Loucy (cell line): ENCODE measurements at regions not wholly inside any gene's neighbourhood (a gene's known extent, or its start where the extent isn't known, plus 50 kb on each side); places are given as distances from the start of the nearest gene placed in this dataset.

Experiments
- H2AFZ ChIP-seq: fragments of 200-600 bp; sonication (generic); 2 replicates; pipeline ENCODE4 v1.6.0; 2016; ENCODE audit warnings: antibody characterized with exemption, mild to moderate bottlenecking, low read length, moderate library complexity
- H3F3A ChIP-seq: fragments of 200-600 bp; 2 replicates; pipeline ENCODE4 v1.6.0; 2016; ENCODE audit warnings: antibody characterized with exemption, low read depth, mild to moderate bottlenecking
- H3K27me3 ChIP-seq: fragments of 200-600 bp; sonication (generic); 2 replicates; pipeline ENCODE4 v1.6.1; 2014; ENCODE audit warnings: low read length, mild to moderate bottlenecking; ENCODE audit not compliant: insufficient read depth, poor library complexity, severe bottlenecking
- H3K36me3 ChIP-seq: fragments of 200-600 bp; sonication (generic); 2 replicates; pipeline ENCODE4 v1.6.1; 2016; ENCODE audit warnings: low read length; ENCODE audit not compliant: insufficient read depth
- H3K4me1 ChIP-seq: fragments of 200-600 bp; sonication (generic); 2 replicates; pipeline ENCODE4 v1.5.1; 2014; ENCODE audit warnings: low read length, mild to moderate bottlenecking; ENCODE audit not compliant: insufficient read depth, poor library complexity, severe bottlenecking
- H3K4me2 ChIP-seq: fragments of 200-600 bp; sonication (generic); 2 replicates; pipeline ENCODE4 v1.6.0; 2014; ENCODE audit warnings: antibody characterized with exemption, low read length, low read depth, mild to moderate bottlenecking; ENCODE audit not compliant: poor library complexity, severe bottlenecking
- H3K4me3 ChIP-seq: fragments of 200-600 bp; sonication (generic); 2 replicates; pipeline ENCODE4 v1.5.1; 2014; ENCODE audit warnings: low read length, mild to moderate bottlenecking, mixed read lengths; ENCODE audit not compliant: poor library complexity, severe bottlenecking
- H3K79me2 ChIP-seq: fragments of 200-600 bp; sonication (generic); 2 replicates; pipeline ENCODE4 v1.6.1; 2014; ENCODE audit warnings: low read length; ENCODE audit not compliant: insufficient read depth
- H3K9ac ChIP-seq: fragments of 200-600 bp; sonication (generic); 2 replicates; pipeline ENCODE4 v1.6.0; 2014; ENCODE audit warnings: mild to moderate bottlenecking, low read depth, low read length, moderate library complexity; ENCODE audit not compliant: poor library complexity, severe bottlenecking
- H3K9me2 ChIP-seq: fragments of 200-600 bp; sonication (generic); replicated peaks from 2 replicates; pipeline ENCODE4 v1.6.1; 2016; ENCODE audit warnings: low read depth, low read length, mixed read lengths
- H3K9me3 ChIP-seq: fragments of 200-600 bp; sonication (generic); 2 replicates; pipeline ENCODE4 v1.6.1; 2014; ENCODE audit warnings: mild to moderate bottlenecking, antibody characterized with exemption, low read length, low read depth; ENCODE audit not compliant: insufficient read depth
- H4K20me1 ChIP-seq: fragments of 200-600 bp; sonication (generic); 2 replicates; pipeline ENCODE4 v1.6.0; 2014; ENCODE audit warnings: antibody characterized with exemption, low read length, mild to moderate bottlenecking; ENCODE audit not compliant: insufficient read depth, poor library complexity, severe bottlenecking
- EZH2phosphoT487 ChIP-seq: fragments of 200-600 bp; IDR thresholded peaks from 2 replicates; pipeline ENCODE4 v1.6.1; 2018; ENCODE audit warnings: antibody characterized with exemption, mild to moderate bottlenecking, moderate library complexity, borderline replicate concordance
- TF ChIP-seq, protein P1 (sequence below): fragments of 200-600 bp; sonication (generic); conservative IDR thresholded peaks from 2 replicates; pipeline ENCODE4 v1.5.1; 2014; ENCODE audit warnings: mild to moderate bottlenecking, antibody characterized with exemption, low read length

DNA sequence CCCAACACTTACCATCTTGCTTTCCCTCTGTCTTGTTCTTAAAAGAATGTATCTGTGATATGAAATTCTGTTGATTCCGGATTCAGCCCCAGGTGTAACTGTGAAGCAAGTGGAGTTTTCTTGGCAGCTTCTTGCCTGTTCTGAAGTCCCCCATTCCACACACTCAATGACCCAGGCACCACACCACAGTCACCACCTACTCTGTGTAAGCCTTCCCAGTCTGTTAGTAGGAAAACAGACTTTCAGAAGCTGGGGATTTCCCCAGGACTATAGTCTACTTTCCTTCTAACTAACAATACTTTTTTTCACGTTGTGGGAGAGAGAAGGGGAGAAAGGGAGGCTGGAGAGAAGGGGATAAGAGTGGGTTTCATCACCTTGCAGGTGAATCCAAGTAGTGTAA lies 299.1 kb upstream of the PROX1 start:
- Histone ChIP-seq H3F3A (no peaks in the 10 kb centered on the region), H3K36me3 (no peaks in the 10 kb centered on the region), H3K4me2 (no peak overlapping the region), H4K20me1 (no peaks in the 10 kb centered on the region), H3K9me2 (no peaks in the 10 kb centered on the region), H3K27me3 (no peaks in the 10 kb centered on the region), H3K9me3 (no peaks in the 10 kb centered on the region), H3K4me1 (no peaks in the 10 kb centered on the region), H3K9ac (no peak overlapping the region), H3K79me2 (no peaks in the 10 kb centered on the region), H3K4me3 (no peak overlapping the region), H2AFZ (no peak overlapping the region)
- TF ChIP-seq, protein P1, sequence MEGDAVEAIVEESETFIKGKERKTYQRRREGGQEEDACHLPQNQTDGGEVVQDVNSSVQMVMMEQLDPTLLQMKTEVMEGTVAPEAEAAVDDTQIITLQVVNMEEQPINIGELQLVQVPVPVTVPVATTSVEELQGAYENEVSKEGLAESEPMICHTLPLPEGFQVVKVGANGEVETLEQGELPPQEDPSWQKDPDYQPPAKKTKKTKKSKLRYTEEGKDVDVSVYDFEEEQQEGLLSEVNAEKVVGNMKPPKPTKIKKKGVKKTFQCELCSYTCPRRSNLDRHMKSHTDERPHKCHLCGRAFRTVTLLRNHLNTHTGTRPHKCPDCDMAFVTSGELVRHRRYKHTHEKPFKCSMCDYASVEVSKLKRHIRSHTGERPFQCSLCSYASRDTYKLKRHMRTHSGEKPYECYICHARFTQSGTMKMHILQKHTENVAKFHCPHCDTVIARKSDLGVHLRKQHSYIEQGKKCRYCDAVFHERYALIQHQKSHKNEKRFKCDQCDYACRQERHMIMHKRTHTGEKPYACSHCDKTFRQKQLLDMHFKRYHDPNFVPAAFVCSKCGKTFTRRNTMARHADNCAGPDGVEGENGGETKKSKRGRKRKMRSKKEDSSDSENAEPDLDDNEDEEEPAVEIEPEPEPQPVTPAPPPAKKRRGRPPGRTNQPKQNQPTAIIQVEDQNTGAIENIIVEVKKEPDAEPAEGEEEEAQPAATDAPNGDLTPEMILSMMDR = no peak
- TF ChIP-seq EZH2phosphoT487 = no peak

DNA sequence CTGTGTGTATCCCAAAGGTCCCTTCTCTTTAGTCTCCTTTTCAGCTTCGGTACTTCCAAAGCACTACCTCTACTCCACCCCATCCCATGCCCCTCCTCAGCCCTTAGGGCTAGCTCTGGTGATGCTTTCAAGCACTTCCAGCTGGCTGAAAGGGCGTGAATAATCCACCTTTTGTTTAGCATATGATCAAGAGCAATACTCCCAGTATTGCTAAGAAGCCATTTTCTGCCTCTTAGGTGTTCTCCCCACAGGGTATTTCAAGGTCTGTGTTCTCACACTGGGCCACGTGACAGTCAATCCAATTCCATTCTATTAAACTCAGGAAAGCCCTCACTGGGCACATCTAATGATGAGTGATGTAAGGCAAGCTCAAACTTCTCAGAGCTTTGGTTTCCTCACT lies 298.5 kb upstream of the PROX1 start:
- H3K36me3 ChIP-seq = no peaks in the 10 kb centered on the region
- H4K20me1 ChIP-seq = no peaks in the 10 kb centered on the region

DNA sequence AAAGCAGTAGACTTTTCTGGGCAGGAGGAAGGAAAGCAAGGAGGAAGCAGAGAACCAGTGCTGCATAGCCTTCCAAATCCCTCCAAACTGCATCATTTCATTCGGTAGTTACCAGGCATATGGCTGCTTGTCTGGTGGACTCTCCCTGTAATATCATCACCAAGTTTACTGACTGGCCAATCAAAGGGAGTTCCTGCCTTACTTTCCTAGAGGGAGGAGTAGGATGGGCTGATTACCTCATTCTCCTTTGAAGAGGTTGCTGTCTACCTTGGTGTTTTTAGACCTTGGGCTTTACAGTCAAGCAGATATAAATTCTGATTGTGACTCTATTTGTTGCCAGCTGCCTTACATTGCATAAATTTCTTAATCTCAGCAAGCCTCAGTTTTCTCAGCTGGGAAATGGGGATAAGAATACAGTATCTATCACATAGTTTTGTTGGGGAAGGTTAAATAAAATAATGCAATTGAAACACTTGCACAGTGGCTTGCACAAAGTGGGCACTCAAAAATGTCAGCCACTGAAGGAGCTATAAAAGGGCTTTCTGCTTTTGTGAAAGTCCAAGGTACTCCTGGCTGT lies 297.3 kb upstream of the PROX1 start:
- Histone ChIP-seq H2AFZ (no peak overlapping the region), H4K20me1 (no peaks in the 10 kb centered on the region)
- TF ChIP-seq, protein P1 = no peak
- no peak for TF ChIP-seq EZH2phosphoT487

More for the DNA sequence above, 298.5 kb upstream of the PROX1 start:
- H3K4me3 ChIP-seq = no peak overlapping the region
- H2AFZ ChIP-seq = no peak overlapping the region
- H3K79me2 ChIP-seq = no peaks in the 10 kb centered on the region
- no peak overlapping the region for H3K4me2 ChIP-seq
- no peaks in the 10 kb centered on the region for H3F3A ChIP-seq
- no peak overlapping the region for H3K9ac ChIP-seq
- TF ChIP-seq, protein P1 = no peak
- no peaks in the 10 kb centered on the region for H3K4me1 ChIP-seq
- H3K9me2 ChIP-seq = no peaks in the 10 kb centered on the region
- no peaks in the 10 kb centered on the region for H3K9me3 ChIP-seq
- no peaks in the 10 kb centered on the region for H3K27me3 ChIP-seq

More for the DNA sequence above, 297.3 kb upstream of the PROX1 start:
- Histone ChIP-seq H3K79me2 (no peaks in the 10 kb centered on the region), H3K27me3 (no peaks in the 10 kb centered on the region), H3K9ac (no peak overlapping the region), H3K4me3 (no peak overlapping the region), H3K9me3 (no peaks in the 10 kb centered on the region), H3K4me1 (no peaks in the 10 kb centered on the region), H3K4me2 (no peak overlapping the region), H3K36me3 (no peaks in the 10 kb centered on the region), H3K9me2 (no peaks in the 10 kb centered on the region), H3F3A (no peaks in the 10 kb centered on the region)
